ENCODE measurements at regions not wholly inside any gene's neighbourhood (a gene's known extent, or its start where the extent isn't known, plus 50 kb on each side); places are given as distances from the start of the nearest gene placed in this dataset.

- no peak for DNase-seq (ENCODE audit: low spot score, unreplicated experiment)
- H3K4me1 Mint-ChIP-seq (ENCODE audit: low read depth), result no peaks in the 10 kb centered on the region
- no peak overlapping the region for H3K4me3 Mint-ChIP-seq (ENCODE audit: low read depth)
- H3K27me3 Mint-ChIP-seq, result no peaks in the 10 kb centered on the region
- H3K36me3 Mint-ChIP-seq (ENCODE audit: insufficient read depth), result no peaks in the 10 kb centered on the region
- H3K27ac Mint-ChIP-seq, result no peak overlapping the region
- no peaks in the 10 kb centered on the region for H3K9me3 Mint-ChIP-seq (ENCODE audit: low read depth)
- no peak for TF ChIP-seq CTCF (IDR thresholded peaks at IDR 0.05; ENCODE audit: unreplicated experiment)
These were observed 104.9 kb upstream of the FTMT start for GRCh38 chr5:121746763-121747162.

GRCh38 chr5:121748686-121749085, 103.0 kb upstream of the FTMT start:
- Mint-ChIP-seq H3K4me1 (ENCODE audit: low read depth) (no peaks in the 10 kb centered on the region), H3K27ac (no peak overlapping the region), H3K9me3 (ENCODE audit: low read depth) (no peaks in the 10 kb centered on the region), H3K4me3 (ENCODE audit: low read depth) (no peak overlapping the region), H3K36me3 (ENCODE audit: insufficient read depth) (no peaks in the 10 kb centered on the region), H3K27me3 (no peaks in the 10 kb centered on the region)
- DNase-seq (ENCODE audit: low spot score, unreplicated experiment), result no peak
- TF ChIP-seq CTCF (IDR thresholded peaks at IDR 0.05; ENCODE audit: unreplicated experiment), result no peak

GRCh38 chr5:121752149-121752548, 99.5 kb upstream of the FTMT start:
- no peak overlapping the region for H3K27ac Mint-ChIP-seq
- H3K4me3 Mint-ChIP-seq (ENCODE audit: low read depth), result no peak overlapping the region
- no peaks in the 10 kb centered on the region for H3K9me3 Mint-ChIP-seq (ENCODE audit: low read depth)
- no peaks in the 10 kb centered on the region for H3K27me3 Mint-ChIP-seq
- TF ChIP-seq CTCF (IDR thresholded peaks at IDR 0.05; ENCODE audit: unreplicated experiment), result no peak
- DNase-seq (ENCODE audit: low spot score, unreplicated experiment), result no peak
- H3K36me3 Mint-ChIP-seq (ENCODE audit: insufficient read depth), result no peaks in the 10 kb centered on the region
- H3K4me1 Mint-ChIP-seq (ENCODE audit: low read depth), result no peaks in the 10 kb centered on the region

- H3K4me1 Mint-ChIP-seq (ENCODE audit: low read depth), result no peaks in the 10 kb centered on the region
- no peak for TF ChIP-seq CTCF (IDR thresholded peaks at IDR 0.05; ENCODE audit: unreplicated experiment)
- H3K36me3 Mint-ChIP-seq (ENCODE audit: insufficient read depth), result no peaks in the 10 kb centered on the region
- no peaks in the 10 kb centered on the region for H3K27me3 Mint-ChIP-seq
- no peak overlapping the region for H3K27ac Mint-ChIP-seq
- no peak overlapping the region for H3K4me3 Mint-ChIP-seq (ENCODE audit: low read depth)
- no peaks in the 10 kb centered on the region for H3K9me3 Mint-ChIP-seq (ENCODE audit: low read depth)
- no peak for DNase-seq (ENCODE audit: low spot score, unreplicated experiment)
These were observed 96.4 kb upstream of the FTMT start for GRCh38 chr5:121755266-121755665.

GRCh38 chr5:121757753-121758152, 93.9 kb upstream of the FTMT start:
- H3K36me3 Mint-ChIP-seq (ENCODE audit: insufficient read depth), result no peaks in the 10 kb centered on the region
- DNase-seq (ENCODE audit: low spot score, unreplicated experiment), result no peak
- H3K27ac Mint-ChIP-seq, result no peak overlapping the region
- no peak for TF ChIP-seq CTCF (IDR thresholded peaks at IDR 0.05; ENCODE audit: unreplicated experiment)
- H3K27me3 Mint-ChIP-seq, result no peaks in the 10 kb centered on the region
- no peaks in the 10 kb centered on the region for H3K9me3 Mint-ChIP-seq (ENCODE audit: low read depth)
- H3K4me1 Mint-ChIP-seq (ENCODE audit: low read depth), result peaks cover 1% of the 10 kb centered on the region
- H3K4me3 Mint-ChIP-seq (ENCODE audit: low read depth), result no peak overlapping the region

Data from progenitor cell of endocrine pancreas (in vitro differentiated cells).